ENCODE measurements at regions not wholly inside any gene's neighbourhood (a gene's known extent, or its start where the extent isn't known, plus 50 kb on each side); places are given as distances from the start of the nearest gene placed in this dataset.

DNA sequence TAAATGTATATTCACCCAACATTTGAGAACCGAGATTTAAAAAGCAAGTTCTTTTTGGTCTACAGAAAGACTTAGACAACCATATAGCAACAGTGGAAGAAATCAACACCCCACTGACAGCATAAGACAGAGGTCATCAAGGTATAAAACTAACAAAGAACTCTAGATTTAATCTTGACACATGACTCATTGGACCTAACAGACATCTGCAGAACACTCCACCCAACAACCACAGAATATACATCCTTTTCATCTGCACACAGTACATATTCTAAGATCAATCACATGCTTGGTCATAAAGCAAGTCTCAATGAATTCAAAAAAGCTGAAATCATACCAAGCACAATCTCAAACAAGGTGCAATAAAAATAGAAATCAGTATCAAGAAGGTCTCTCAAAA is 65.8 kb downstream of the SPIN4 start:
- TF ChIP-seq FOXM1 (IDR thresholded peaks at IDR 0.05; ENCODE audit: borderline replicate concordance, low read depth) = no peak
- no peak for TF ChIP-seq EP300 (IDR thresholded peaks at IDR 0.05; ENCODE audit: borderline replicate concordance)
- no peak for TF ChIP-seq CREB1 (IDR thresholded peaks at IDR 0.05; ENCODE audit: low read depth)
- TF ChIP-seq, protein P1, sequence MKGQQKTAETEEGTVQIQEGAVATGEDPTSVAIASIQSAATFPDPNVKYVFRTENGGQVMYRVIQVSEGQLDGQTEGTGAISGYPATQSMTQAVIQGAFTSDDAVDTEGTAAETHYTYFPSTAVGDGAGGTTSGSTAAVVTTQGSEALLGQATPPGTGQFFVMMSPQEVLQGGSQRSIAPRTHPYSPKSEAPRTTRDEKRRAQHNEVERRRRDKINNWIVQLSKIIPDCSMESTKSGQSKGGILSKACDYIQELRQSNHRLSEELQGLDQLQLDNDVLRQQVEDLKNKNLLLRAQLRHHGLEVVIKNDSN (IDR thresholded peaks at IDR 0.05) = no peak
- TF ChIP-seq RAD21 (IDR thresholded peaks at IDR 0.05; ENCODE audit: low read depth) = no peak
- no peak for TF ChIP-seq YY1 (IDR thresholded peaks at IDR 0.05; ENCODE audit: low read depth)
- no peak for TF ChIP-seq NFIC (IDR thresholded peaks at IDR 0.05)
- no peak for TF ChIP-seq CEBPB (IDR thresholded peaks at IDR 0.05)

DNA sequence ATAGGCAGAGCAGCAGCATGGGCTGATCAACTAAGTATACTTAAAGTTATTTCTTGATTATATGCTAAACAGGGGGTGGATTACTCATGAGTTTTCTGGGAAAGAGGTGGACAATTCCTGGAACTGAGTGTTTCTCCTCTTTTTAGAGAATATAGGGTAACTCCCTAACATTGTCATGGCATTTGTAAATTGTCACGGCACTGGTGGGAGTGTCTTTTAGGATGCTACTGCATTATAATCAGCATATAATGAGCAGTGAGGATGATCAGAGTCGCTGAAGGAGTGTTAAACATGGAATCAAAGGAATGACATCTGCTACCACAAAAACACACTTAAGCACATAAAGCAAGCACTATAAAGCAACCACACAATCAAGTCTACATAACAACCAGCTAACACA is 66.5 kb downstream of the SPIN4 start:
- TF ChIP-seq NFIC (IDR thresholded peaks at IDR 0.05) (no peak), ZBTB7A (IDR thresholded peaks at IDR 0.05; ENCODE audit: low read depth) (no peak), TCF12 (IDR thresholded peaks at IDR 0.05; ENCODE audit: low read depth) (no peak), YY1 (IDR thresholded peaks at IDR 0.05; ENCODE audit: low read depth) (no peak), CREB1 (IDR thresholded peaks at IDR 0.05; ENCODE audit: low read depth) (no peak), CEBPB (IDR thresholded peaks at IDR 0.05) (no peak), RAD21 (IDR thresholded peaks at IDR 0.05; ENCODE audit: low read depth) (no peak), TEAD4 (IDR thresholded peaks at IDR 0.05) (no peak), EP300 (IDR thresholded peaks at IDR 0.05; ENCODE audit: borderline replicate concordance) (no peak), FOXM1 (IDR thresholded peaks at IDR 0.05; ENCODE audit: borderline replicate concordance, low read depth) (no peak), EGR1 (IDR thresholded peaks at IDR 0.05) (no peak), TAF1 (IDR thresholded peaks at IDR 0.05; ENCODE audit: low read depth) (no peak)
- TF ChIP-seq, protein P2, sequence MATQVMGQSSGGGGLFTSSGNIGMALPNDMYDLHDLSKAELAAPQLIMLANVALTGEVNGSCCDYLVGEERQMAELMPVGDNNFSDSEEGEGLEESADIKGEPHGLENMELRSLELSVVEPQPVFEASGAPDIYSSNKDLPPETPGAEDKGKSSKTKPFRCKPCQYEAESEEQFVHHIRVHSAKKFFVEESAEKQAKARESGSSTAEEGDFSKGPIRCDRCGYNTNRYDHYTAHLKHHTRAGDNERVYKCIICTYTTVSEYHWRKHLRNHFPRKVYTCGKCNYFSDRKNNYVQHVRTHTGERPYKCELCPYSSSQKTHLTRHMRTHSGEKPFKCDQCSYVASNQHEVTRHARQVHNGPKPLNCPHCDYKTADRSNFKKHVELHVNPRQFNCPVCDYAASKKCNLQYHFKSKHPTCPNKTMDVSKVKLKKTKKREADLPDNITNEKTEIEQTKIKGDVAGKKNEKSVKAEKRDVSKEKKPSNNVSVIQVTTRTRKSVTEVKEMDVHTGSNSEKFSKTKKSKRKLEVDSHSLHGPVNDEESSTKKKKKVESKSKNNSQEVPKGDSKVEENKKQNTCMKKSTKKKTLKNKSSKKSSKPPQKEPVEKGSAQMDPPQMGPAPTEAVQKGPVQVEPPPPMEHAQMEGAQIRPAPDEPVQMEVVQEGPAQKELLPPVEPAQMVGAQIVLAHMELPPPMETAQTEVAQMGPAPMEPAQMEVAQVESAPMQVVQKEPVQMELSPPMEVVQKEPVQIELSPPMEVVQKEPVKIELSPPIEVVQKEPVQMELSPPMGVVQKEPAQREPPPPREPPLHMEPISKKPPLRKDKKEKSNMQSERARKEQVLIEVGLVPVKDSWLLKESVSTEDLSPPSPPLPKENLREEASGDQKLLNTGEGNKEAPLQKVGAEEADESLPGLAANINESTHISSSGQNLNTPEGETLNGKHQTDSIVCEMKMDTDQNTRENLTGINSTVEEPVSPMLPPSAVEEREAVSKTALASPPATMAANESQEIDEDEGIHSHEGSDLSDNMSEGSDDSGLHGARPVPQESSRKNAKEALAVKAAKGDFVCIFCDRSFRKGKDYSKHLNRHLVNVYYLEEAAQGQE (IDR thresholded peaks at IDR 0.05; ENCODE audit: low read depth) = no peak
- TF ChIP-seq, protein P1 (IDR thresholded peaks at IDR 0.05) = no peak
- TF ChIP-seq, protein P3, sequence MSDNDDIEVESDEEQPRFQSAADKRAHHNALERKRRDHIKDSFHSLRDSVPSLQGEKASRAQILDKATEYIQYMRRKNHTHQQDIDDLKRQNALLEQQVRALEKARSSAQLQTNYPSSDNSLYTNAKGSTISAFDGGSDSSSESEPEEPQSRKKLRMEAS (IDR thresholded peaks at IDR 0.05) = no peak

DNA sequence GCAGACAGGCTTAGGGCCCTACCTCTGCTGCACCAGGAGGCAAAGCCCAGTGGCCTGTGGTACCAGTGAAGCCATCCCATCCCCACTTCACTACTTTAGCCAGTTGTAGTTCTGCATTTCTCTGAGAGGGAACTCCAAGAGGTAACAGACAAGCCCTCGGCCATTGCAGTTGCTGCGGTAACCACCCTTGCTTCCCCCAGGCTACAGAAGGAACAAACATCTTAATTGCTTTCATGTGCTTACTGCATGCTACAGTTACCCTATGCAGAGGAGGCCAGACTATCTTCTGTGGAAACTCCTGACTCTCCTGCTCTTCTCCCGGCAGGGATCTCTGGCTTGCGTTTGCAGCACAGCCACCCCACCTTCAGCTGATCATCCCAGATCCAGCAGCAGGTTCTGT is 67.8 kb downstream of the SPIN4 start:
- no peak for TF ChIP-seq RAD21 (IDR thresholded peaks at IDR 0.05; ENCODE audit: low read depth)
- TF ChIP-seq EGR1 (IDR thresholded peaks at IDR 0.05) = no peak
- TF ChIP-seq TEAD4 (IDR thresholded peaks at IDR 0.05) = no peak
- TF ChIP-seq, protein P1 (IDR thresholded peaks at IDR 0.05) = no peak
- TF ChIP-seq, protein P2 (IDR thresholded peaks at IDR 0.05; ENCODE audit: low read depth) = no peak
- TF ChIP-seq, protein P3 (IDR thresholded peaks at IDR 0.05) = no peak
- no peak for TF ChIP-seq ZBTB7A (IDR thresholded peaks at IDR 0.05; ENCODE audit: low read depth)
- TF ChIP-seq TCF12 (IDR thresholded peaks at IDR 0.05; ENCODE audit: low read depth) = no peak
- no peak for TF ChIP-seq CREB1 (IDR thresholded peaks at IDR 0.05; ENCODE audit: low read depth)
- no peak for TF ChIP-seq TAF1 (IDR thresholded peaks at IDR 0.05; ENCODE audit: low read depth)
- no peak for TF ChIP-seq EP300 (IDR thresholded peaks at IDR 0.05; ENCODE audit: borderline replicate concordance)
- no peak for TF ChIP-seq YY1 (IDR thresholded peaks at IDR 0.05; ENCODE audit: low read depth)
- TF ChIP-seq NFIC (IDR thresholded peaks at IDR 0.05) = no peak
- TF ChIP-seq CEBPB (IDR thresholded peaks at IDR 0.05) = no peak
- TF ChIP-seq FOXM1 (IDR thresholded peaks at IDR 0.05; ENCODE audit: borderline replicate concordance, low read depth) = no peak

DNA sequence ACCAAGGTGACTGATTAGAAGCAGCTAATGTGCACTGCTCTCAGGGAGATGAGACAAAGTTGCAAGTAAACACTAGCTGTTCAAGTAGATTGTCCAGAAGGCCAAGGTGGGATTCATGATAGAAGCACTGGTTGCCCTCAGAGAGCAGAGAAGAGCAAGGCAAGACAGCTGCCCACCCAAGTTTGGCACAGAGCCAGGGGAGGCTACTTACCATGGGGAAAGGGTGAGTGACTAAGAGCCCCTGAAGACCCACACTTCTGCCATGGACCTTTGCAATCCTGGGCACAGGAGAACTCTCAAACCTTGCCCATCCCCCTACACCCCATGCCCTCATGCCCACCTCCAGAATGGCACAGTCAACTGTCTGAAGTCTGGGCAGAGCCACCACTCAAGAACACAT is 68.3 kb downstream of the SPIN4 start:
- no peak for TF ChIP-seq TEAD4 (IDR thresholded peaks at IDR 0.05)
- peak; percentile 16; the same call in 1 of the 2 replicates for TF ChIP-seq NFIC (IDR thresholded peaks at IDR 0.05)

DNA sequence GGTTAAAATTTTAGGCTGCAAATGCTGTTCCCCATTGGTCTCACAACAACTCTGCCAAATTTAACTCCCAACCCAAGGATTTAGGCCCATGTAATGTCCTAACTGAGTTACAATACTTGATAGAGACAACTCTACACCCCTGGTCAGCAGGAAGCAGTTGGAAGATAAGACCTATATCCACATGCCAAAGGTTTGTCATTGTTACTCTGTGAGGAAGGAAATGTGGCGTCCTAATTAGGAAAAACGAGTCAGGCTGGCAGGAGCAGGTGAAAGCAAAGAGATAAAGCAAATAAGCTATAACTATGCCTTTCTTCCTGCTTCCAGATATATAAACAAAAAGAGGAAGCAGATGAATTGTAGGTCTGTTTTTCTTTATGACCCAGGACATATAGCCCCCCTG is 69.1 kb downstream of the SPIN4 start:
- TF ChIP-seq EGR1 (IDR thresholded peaks at IDR 0.05) (no peak), ZBTB7A (IDR thresholded peaks at IDR 0.05; ENCODE audit: low read depth) (no peak), TEAD4 (IDR thresholded peaks at IDR 0.05) (no peak), YY1 (IDR thresholded peaks at IDR 0.05; ENCODE audit: low read depth) (no peak), RAD21 (IDR thresholded peaks at IDR 0.05; ENCODE audit: low read depth) (no peak), TAF1 (IDR thresholded peaks at IDR 0.05; ENCODE audit: low read depth) (no peak), FOXM1 (IDR thresholded peaks at IDR 0.05; ENCODE audit: borderline replicate concordance, low read depth) (no peak), TCF12 (IDR thresholded peaks at IDR 0.05; ENCODE audit: low read depth) (no peak)

DNA sequence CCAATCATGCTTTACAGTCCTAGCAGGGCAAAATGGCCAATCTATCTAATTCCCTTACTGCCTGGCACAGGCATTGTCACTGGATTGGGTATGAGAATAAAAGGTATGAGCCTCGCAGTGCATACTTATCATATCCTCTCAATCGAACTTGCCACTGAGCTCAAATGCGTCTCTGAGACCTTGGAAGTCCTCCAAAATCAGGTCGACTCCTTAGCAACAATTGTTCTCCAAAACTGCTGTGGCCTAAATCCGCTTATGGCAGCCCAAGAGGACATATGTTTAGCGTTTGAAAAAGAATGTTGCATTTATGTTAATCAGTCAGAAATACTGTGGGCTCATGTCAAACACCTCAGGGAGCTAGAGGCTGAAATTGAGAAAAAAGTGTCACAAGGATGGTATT is 69.7 kb downstream of the SPIN4 start:
- no peak for TF ChIP-seq CEBPB (IDR thresholded peaks at IDR 0.05)
- no peak for TF ChIP-seq ZBTB7A (IDR thresholded peaks at IDR 0.05; ENCODE audit: low read depth)
- TF ChIP-seq, protein P2 (IDR thresholded peaks at IDR 0.05; ENCODE audit: low read depth) = no peak
- TF ChIP-seq TAF1 (IDR thresholded peaks at IDR 0.05; ENCODE audit: low read depth) = no peak
- no peak for TF ChIP-seq YY1 (IDR thresholded peaks at IDR 0.05; ENCODE audit: low read depth)

Data from Ishikawa (cell line).